ENCODE measurements at regions not wholly inside any gene's neighbourhood (a gene's known extent, or its start where the extent isn't known, plus 50 kb on each side); places are given as distances from the start of the nearest gene placed in this dataset.

GRCh38 chr1:239758756-239759155, 332.9 kb upstream of the FMN2 start:
- no peak for TF ChIP-seq CTCF (IDR thresholded peaks at IDR 0.05 in 4 of 5, conservative IDR thresholded peaks at IDR 0.05 in 1 of 5)
- no peak for TF ChIP-seq POLR2A (IDR thresholded peaks at IDR 0.05)

All from gastrocnemius medialis (tissue), 4 donors.